ENCODE measurements at regions not wholly inside any gene's neighbourhood (a gene's known extent, or its start where the extent isn't known, plus 50 kb on each side); places are given as distances from the start of the nearest gene placed in this dataset.

DNA sequence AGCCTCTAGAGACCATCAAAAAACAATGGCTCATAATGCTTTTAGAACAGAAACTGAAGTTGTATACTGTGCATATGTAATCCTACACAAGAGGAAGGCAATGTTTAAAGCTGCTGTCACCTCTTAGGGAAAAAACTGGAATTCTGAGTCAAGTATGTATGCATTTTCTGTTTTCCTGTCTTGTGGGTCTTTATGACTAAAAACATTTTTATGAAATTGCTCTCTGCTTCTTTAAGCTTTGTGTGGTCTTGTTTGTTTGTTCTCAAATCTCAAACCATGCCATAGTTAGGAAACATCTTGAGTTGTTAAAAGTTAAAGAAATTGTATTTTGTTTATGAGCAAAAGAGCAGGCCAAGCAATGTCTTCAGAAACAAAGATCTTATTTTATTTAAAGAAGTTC, 80.9 kb upstream of the SOX2 start:
- Histone ChIP-seq H3K36me3 (ENCODE audit: control insufficient read depth, insufficient read depth, low read length) (no peaks in the 10 kb centered on the region), H3K27me3 (replicated peaks; ENCODE audit: control insufficient read depth, insufficient read depth, low read length) (no peaks in the 10 kb centered on the region), H3K4me3 (replicated peaks; ENCODE audit: low read depth, low read length) (no peak overlapping the region)
- no peak for TF ChIP-seq CTCF (IDR thresholded peaks at IDR 0.05; ENCODE audit: insufficient read depth, low read length, poor library complexity, severe bottlenecking)
- no peak for DNase-seq (ENCODE audit: extremely low read depth, insufficient read length)

GRCh38 chr3:181629711-181630110, 82.0 kb upstream of the SOX2 start:
- no peak for DNase-seq (ENCODE audit: extremely low read depth, insufficient read length)
- H3K27me3 ChIP-seq (replicated peaks; ENCODE audit: control insufficient read depth, insufficient read depth, low read length) = no peaks in the 10 kb centered on the region
- H3K4me3 ChIP-seq (replicated peaks; ENCODE audit: low read depth, low read length) = no peak overlapping the region
- TF ChIP-seq CTCF (IDR thresholded peaks at IDR 0.05; ENCODE audit: insufficient read depth, low read length, poor library complexity, severe bottlenecking) = no peak
- H3K36me3 ChIP-seq (ENCODE audit: control insufficient read depth, insufficient read depth, low read length) = no peaks in the 10 kb centered on the region

- Histone ChIP-seq H3K4me3 (replicated peaks; ENCODE audit: low read depth, low read length) (no peak overlapping the region), H3K36me3 (ENCODE audit: control insufficient read depth, insufficient read depth, low read length) (no peaks in the 10 kb centered on the region), H3K27me3 (replicated peaks; ENCODE audit: control insufficient read depth, insufficient read depth, low read length) (no peaks in the 10 kb centered on the region)
- TF ChIP-seq CTCF (IDR thresholded peaks at IDR 0.05; ENCODE audit: insufficient read depth, low read length, poor library complexity, severe bottlenecking) = no peak
- no peak for DNase-seq (ENCODE audit: extremely low read depth, insufficient read length)
Measured at GRCh38 chr3:181629029-181629428, 82.7 kb upstream of the SOX2 start.

DNA sequence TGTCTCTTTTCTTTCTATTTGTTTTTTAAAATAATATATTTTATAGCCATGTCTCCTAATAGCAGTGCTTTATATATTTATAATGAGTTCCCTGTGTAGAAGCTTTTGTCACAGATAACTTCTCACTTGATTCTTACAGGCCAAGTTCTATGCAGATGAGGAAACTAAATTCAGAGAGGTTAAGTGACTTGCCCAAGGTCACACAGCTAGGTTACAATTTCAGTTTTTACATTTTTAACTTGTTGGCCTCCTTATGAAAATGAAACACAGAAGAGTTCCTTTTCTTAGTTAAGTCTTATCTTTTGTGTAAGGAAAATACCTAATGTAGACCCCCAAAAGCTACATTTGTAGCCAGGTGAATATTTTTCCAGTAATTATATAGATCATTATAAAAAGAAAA, 83.3 kb upstream of the SOX2 start:
- Histone ChIP-seq H3K27me3 (replicated peaks; ENCODE audit: control insufficient read depth, insufficient read depth, low read length) (no peaks in the 10 kb centered on the region), H3K36me3 (ENCODE audit: control insufficient read depth, insufficient read depth, low read length) (no peaks in the 10 kb centered on the region), H3K4me3 (replicated peaks; ENCODE audit: low read depth, low read length) (no peak overlapping the region)
- no peak for TF ChIP-seq CTCF (IDR thresholded peaks at IDR 0.05; ENCODE audit: insufficient read depth, low read length, poor library complexity, severe bottlenecking)
- DNase-seq (ENCODE audit: extremely low read depth, insufficient read length) = no peak

DNA sequence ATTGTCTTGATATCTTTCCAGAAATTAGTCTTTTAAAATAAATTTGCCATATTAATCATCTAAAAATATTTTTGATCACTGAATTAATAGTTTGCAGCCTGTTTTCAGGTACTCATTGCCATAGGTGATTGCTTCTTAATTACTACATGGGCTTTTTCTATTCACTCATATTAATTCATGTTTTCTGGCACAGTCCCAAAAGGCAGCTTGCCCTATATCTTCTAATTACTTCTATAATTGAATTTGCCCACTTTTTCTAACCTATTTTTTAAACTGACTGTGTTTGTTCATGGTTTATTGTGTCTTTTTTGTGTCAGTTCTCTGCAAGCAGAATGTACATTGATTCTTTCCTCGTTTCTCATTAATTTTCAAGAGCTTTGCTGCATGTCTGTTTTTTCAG, 85.7 kb upstream of the SOX2 start:
- TF ChIP-seq CTCF (IDR thresholded peaks at IDR 0.05; ENCODE audit: insufficient read depth, low read length, poor library complexity, severe bottlenecking) = no peak
- no peak for DNase-seq (ENCODE audit: extremely low read depth, insufficient read length)
- no peak overlapping the region for H3K4me3 ChIP-seq (replicated peaks; ENCODE audit: low read depth, low read length)
- no peaks in the 10 kb centered on the region for H3K36me3 ChIP-seq (ENCODE audit: control insufficient read depth, insufficient read depth, low read length)
- H3K27me3 ChIP-seq (replicated peaks; ENCODE audit: control insufficient read depth, insufficient read depth, low read length) = no peaks in the 10 kb centered on the region

GRCh38 chr3:181623924-181624694, 87.6 kb upstream of the SOX2 start:
- TF ChIP-seq CTCF (IDR thresholded peaks at IDR 0.05; ENCODE audit: insufficient read depth, low read length, poor library complexity, severe bottlenecking) = no peak
- no peak overlapping the region for H3K4me3 ChIP-seq (replicated peaks; ENCODE audit: low read depth, low read length)
- no peak for DNase-seq (ENCODE audit: extremely low read depth, insufficient read length)
- no peaks in the 10 kb centered on the region for H3K27me3 ChIP-seq (replicated peaks; ENCODE audit: control insufficient read depth, insufficient read depth, low read length)
- H3K36me3 ChIP-seq (ENCODE audit: control insufficient read depth, insufficient read depth, low read length) = no peaks in the 10 kb centered on the region
